ENCODE measurements at regions not wholly inside any gene's neighbourhood (a gene's known extent, or its start where the extent isn't known, plus 50 kb on each side); places are given as distances from the start of the nearest gene placed in this dataset.

- TF ChIP-seq POLR2A (IDR thresholded peaks at IDR 0.05; ENCODE audit: low read depth, low read length), result no peak
- DNase-seq (ENCODE audit: insufficient read length, low spot score), result no peak
- no peak for FAIRE-seq
These were observed 215.9 kb downstream of the CRPPA start for GRCh38 chr7:16205466-16205865.

- DNase-seq (ENCODE audit: insufficient read length, low spot score) (no peak), FAIRE-seq (peak; percentile 60)
- no peak for TF ChIP-seq POLR2A (IDR thresholded peaks at IDR 0.05; ENCODE audit: low read depth, low read length)
These were observed 216.4 kb downstream of the CRPPA start for GRCh38 chr7:16204953-16205352.

GRCh38 chr7:16203065-16203464 lies 218.3 kb downstream of the CRPPA start:
- TF ChIP-seq POLR2A (IDR thresholded peaks at IDR 0.05; ENCODE audit: low read depth, low read length), result no peak
- no peak for FAIRE-seq

GRCh38 chr7:16202303-16202702 lies 219.0 kb downstream of the CRPPA start:
- no peak for TF ChIP-seq POLR2A (IDR thresholded peaks at IDR 0.05; ENCODE audit: low read depth, low read length)
- FAIRE-seq, result no peak
- no peak for DNase-seq (ENCODE audit: insufficient read length, low spot score)

More at GRCh38 chr7:16203065-16203464, 218.3 kb downstream of the CRPPA start:
- DNase-seq (ENCODE audit: insufficient read length, low spot score), result no peak

- no peak for TF ChIP-seq POLR2A (IDR thresholded peaks at IDR 0.05; ENCODE audit: low read depth, low read length)
- no peak for DNase-seq (ENCODE audit: insufficient read length, low spot score)
- peak; percentile 65 for FAIRE-seq
These were observed 220.7 kb downstream of the CRPPA start for GRCh38 chr7:16200591-16200990.

GRCh38 chr7:16193631-16194030 lies 227.7 kb downstream of the CRPPA start:
- TF ChIP-seq POLR2A (IDR thresholded peaks at IDR 0.05; ENCODE audit: low read depth, low read length), result no peak
- DNase-seq (ENCODE audit: insufficient read length, low spot score), result no peak
- FAIRE-seq, result no peak

- DNase-seq (ENCODE audit: insufficient read length, low spot score) (no peak), FAIRE-seq (peak; percentile 65)
- TF ChIP-seq POLR2A (IDR thresholded peaks at IDR 0.05; ENCODE audit: low read depth, low read length), result no peak
These were observed 232.2 kb downstream of the CRPPA start for GRCh38 chr7:16189026-16189715.

- DNase-seq (ENCODE audit: insufficient read length, low spot score) (no peak), FAIRE-seq (peak; percentile 27)
- TF ChIP-seq POLR2A (IDR thresholded peaks at IDR 0.05; ENCODE audit: low read depth, low read length), result no peak
These were observed 234.2 kb downstream of the CRPPA start for GRCh38 chr7:16187131-16187530.

GRCh38 chr7:16178585-16178984 lies 242.8 kb downstream of the CRPPA start:
- FAIRE-seq, result peak; percentile 15
- no peak for TF ChIP-seq POLR2A (IDR thresholded peaks at IDR 0.05; ENCODE audit: low read depth, low read length)
- no peak for DNase-seq (ENCODE audit: insufficient read length, low spot score)

- DNase-seq (ENCODE audit: insufficient read length, low spot score) (no peak), FAIRE-seq (peak; percentile 58)
- no peak for TF ChIP-seq POLR2A (IDR thresholded peaks at IDR 0.05; ENCODE audit: low read depth, low read length)
These were observed 243.2 kb downstream of the CRPPA start for GRCh38 chr7:16178092-16178491.

- TF ChIP-seq POLR2A (IDR thresholded peaks at IDR 0.05; ENCODE audit: low read depth, low read length), result no peak
- peak; percentile 62 for FAIRE-seq
- DNase-seq (ENCODE audit: insufficient read length, low spot score), result no peak
These were observed 247.1 kb downstream of the CRPPA start for GRCh38 chr7:16174253-16174652.

GRCh38 chr7:16172366-16172765 lies 249.0 kb downstream of the CRPPA start:
- peak; percentile 6 for FAIRE-seq
- no peak for TF ChIP-seq POLR2A (IDR thresholded peaks at IDR 0.05; ENCODE audit: low read depth, low read length)
- DNase-seq (ENCODE audit: insufficient read length, low spot score), result no peak

GRCh38 chr7:16171928-16172327 lies 249.4 kb downstream of the CRPPA start:
- DNase-seq (ENCODE audit: insufficient read length, low spot score) (no peak), FAIRE-seq (peak; percentile 6)
- no peak for TF ChIP-seq POLR2A (IDR thresholded peaks at IDR 0.05; ENCODE audit: low read depth, low read length)

- TF ChIP-seq POLR2A (IDR thresholded peaks at IDR 0.05; ENCODE audit: low read depth, low read length), result no peak
- DNase-seq (ENCODE audit: insufficient read length, low spot score), result no peak
- FAIRE-seq, result no peak
These were observed 250.7 kb downstream of the CRPPA start for GRCh38 chr7:16170671-16171070.

GRCh38 chr7:16169537-16169936 lies 251.8 kb downstream of the CRPPA start:
- peak; percentile 33 for FAIRE-seq
- no peak for DNase-seq (ENCODE audit: insufficient read length, low spot score)
- no peak for TF ChIP-seq POLR2A (IDR thresholded peaks at IDR 0.05; ENCODE audit: low read depth, low read length)
